WTC11 (cell line): ENCODE measurements at regions not wholly inside any gene's neighbourhood (a gene's known extent, or its start where the extent isn't known, plus 50 kb on each side); places are given as distances from the start of the nearest gene placed in this dataset.

ENCODE experiments used
- CBFB ChIP-seq: sonication (generic); formaldehyde crosslinking; IDR thresholded peaks from 2 replicates; pipeline ENCODE4 v1.8.1; 2022; ENCODE audit warnings: mild to moderate bottlenecking, low read depth, missing genetic modification reagents
- CTCF ChIP-seq: fragments of 200-600 bp; IDR thresholded peaks from 2 replicates; pipeline ENCODE4 v1.8.0; 2022; ENCODE audit warnings: antibody characterized with exemption
- E2F1 ChIP-seq: sonication (generic); formaldehyde crosslinking; IDR thresholded peaks from 2 replicates; pipeline ENCODE4 v1.8.0; 2022; ENCODE audit warnings: mild to moderate bottlenecking, missing genetic modification reagents
- FOXP1 ChIP-seq: sonication (generic); formaldehyde crosslinking; IDR thresholded peaks from 2 replicates; pipeline ENCODE4 v1.8.0; 2022; ENCODE audit warnings: missing genetic modification reagents, mild to moderate bottlenecking, moderate library complexity, borderline replicate concordance
- MAX ChIP-seq: sonication (generic); formaldehyde crosslinking; IDR thresholded peaks from 2 replicates; pipeline ENCODE4 v1.8.0; 2022; ENCODE audit warnings: mild to moderate bottlenecking, missing genetic modification reagents
- STAT6 ChIP-seq: sonication (generic); formaldehyde crosslinking; conservative IDR thresholded peaks from 2 replicates; pipeline ENCODE4 v1.8.1; 2023; ENCODE audit warnings: mild to moderate bottlenecking, low read depth, missing genetic modification reagents, moderate library complexity
- USF1 ChIP-seq: sonication (generic); formaldehyde crosslinking; IDR thresholded peaks from 2 replicates; pipeline ENCODE4 v1.8.0; 2022; ENCODE audit warnings: mild to moderate bottlenecking, missing genetic modification reagents
- ZBTB43 ChIP-seq: sonication (generic); formaldehyde crosslinking; IDR thresholded peaks from 2 replicates; pipeline ENCODE4 v1.8.1; 2023; ENCODE audit warnings: mild to moderate bottlenecking, missing genetic modification reagents
- ZNF281 ChIP-seq: sonication (generic); formaldehyde crosslinking; IDR thresholded peaks from 2 replicates; pipeline ENCODE4 v1.8.0; 2023; ENCODE audit warnings: mild to moderate bottlenecking, missing genetic modification reagents
- ZNF512 ChIP-seq: sonication (generic); formaldehyde crosslinking; IDR thresholded peaks from 2 replicates; pipeline ENCODE4 v1.8.1; 2022; ENCODE audit warnings: missing genetic modification reagents, borderline replicate concordance

- no peak for TF ChIP-seq ZNF512
- no peak for TF ChIP-seq MAX (CRISPR knock-in tag)
- no peak for TF ChIP-seq USF1 (CRISPR knock-in tag)
- TF ChIP-seq STAT6, result no peak
- TF ChIP-seq CTCF, result no peak
- TF ChIP-seq E2F1 (CRISPR knock-in tag), result no peak
- TF ChIP-seq FOXP1 (CRISPR knock-in tag), result no peak
- TF ChIP-seq CBFB (CRISPR knock-in tag), result no peak
- no peak for TF ChIP-seq ZNF281
- no peak for TF ChIP-seq ZBTB43 (CRISPR knock-in tag)
Observed at GRCh38 chr3:8338424-8338823, 163.2 kb upstream of the LMCD1 start.
